ENCODE measurements at regions not wholly inside any gene's neighbourhood (a gene's known extent, or its start where the extent isn't known, plus 50 kb on each side); places are given as distances from the start of the nearest gene placed in this dataset.

DNA sequence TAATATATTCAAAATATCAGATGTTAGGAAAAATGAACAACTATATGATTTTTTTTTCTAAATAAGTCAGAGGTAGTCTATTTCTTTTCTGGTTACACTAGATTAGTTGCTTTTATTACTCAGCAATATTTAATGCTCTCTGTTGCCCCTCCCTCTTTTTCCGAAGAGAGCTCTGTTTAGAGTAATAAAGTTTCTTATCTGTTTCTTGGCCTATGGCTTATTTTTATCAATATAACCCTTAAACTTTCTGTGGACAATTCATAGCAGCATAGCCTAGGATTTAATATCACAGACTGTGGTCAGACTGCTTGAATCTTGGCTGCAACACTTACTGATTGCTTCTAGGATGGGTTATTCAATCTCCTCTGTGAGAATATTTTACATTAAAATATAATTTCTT lies 2315.4 kb upstream of the AGA start:
- BruUV-seq (replicated peaks) = no TSS peak
- H3K27me3 ChIP-seq (replicated peaks; ENCODE audit: insufficient read depth, low read depth, low read length, poor library complexity) = no peaks in the 10 kb centered on the region
- CTCF ChIA-PET = no interaction called here
- POLR2A ChIA-PET (ENCODE audit: low non-redundant PET) = no interaction called here
- intact Hi-C loops (cut with micrococcal nuclease; ENCODE audit: unreplicated experiment) = no loop called here
- H3K36me3 ChIP-seq (ENCODE audit: insufficient read depth, low read length, poor library complexity, severe bottlenecking) = no peaks in the 10 kb centered on the region
- no peak overlapping the region for H3K4me3 ChIP-seq (ENCODE audit: low read depth, low read length, poor library complexity, severe bottlenecking)
- no peak for DNase-seq (ENCODE audit: low spot score)
- no peaks in the 10 kb centered on the region for H3K9me3 ChIP-seq (ENCODE audit: low read depth, low read length, poor library complexity, severe bottlenecking)
- TF ChIP-seq, protein P1, sequence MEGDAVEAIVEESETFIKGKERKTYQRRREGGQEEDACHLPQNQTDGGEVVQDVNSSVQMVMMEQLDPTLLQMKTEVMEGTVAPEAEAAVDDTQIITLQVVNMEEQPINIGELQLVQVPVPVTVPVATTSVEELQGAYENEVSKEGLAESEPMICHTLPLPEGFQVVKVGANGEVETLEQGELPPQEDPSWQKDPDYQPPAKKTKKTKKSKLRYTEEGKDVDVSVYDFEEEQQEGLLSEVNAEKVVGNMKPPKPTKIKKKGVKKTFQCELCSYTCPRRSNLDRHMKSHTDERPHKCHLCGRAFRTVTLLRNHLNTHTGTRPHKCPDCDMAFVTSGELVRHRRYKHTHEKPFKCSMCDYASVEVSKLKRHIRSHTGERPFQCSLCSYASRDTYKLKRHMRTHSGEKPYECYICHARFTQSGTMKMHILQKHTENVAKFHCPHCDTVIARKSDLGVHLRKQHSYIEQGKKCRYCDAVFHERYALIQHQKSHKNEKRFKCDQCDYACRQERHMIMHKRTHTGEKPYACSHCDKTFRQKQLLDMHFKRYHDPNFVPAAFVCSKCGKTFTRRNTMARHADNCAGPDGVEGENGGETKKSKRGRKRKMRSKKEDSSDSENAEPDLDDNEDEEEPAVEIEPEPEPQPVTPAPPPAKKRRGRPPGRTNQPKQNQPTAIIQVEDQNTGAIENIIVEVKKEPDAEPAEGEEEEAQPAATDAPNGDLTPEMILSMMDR (conservative IDR thresholded peaks at IDR 0.05; ENCODE audit: low read depth, low read length) = no peak
- TF ChIP-seq EZH2 (IDR thresholded peaks at IDR 0.05; ENCODE audit: borderline replicate concordance, low read depth, low read length, poor library complexity, severe bottlenecking) = no peak
- no peak overlapping the region for H3K27ac ChIP-seq (ENCODE audit: low read depth, low read length, poor library complexity, severe bottlenecking)
- no peaks in the 10 kb centered on the region for H3K4me1 ChIP-seq (ENCODE audit: insufficient read depth, low read length, poor library complexity, severe bottlenecking)

- Histone ChIP-seq H3K27me3 (replicated peaks; ENCODE audit: insufficient read depth, low read depth, low read length, poor library complexity) (no peaks in the 10 kb centered on the region), H3K4me1 (ENCODE audit: insufficient read depth, low read length, poor library complexity, severe bottlenecking) (no peaks in the 10 kb centered on the region), H3K36me3 (ENCODE audit: insufficient read depth, low read length, poor library complexity, severe bottlenecking) (no peaks in the 10 kb centered on the region), H3K27ac (ENCODE audit: low read depth, low read length, poor library complexity, severe bottlenecking) (no peak overlapping the region), H3K9me3 (ENCODE audit: low read depth, low read length, poor library complexity, severe bottlenecking) (peaks cover 1% of the 10 kb centered on the region), H3K4me3 (ENCODE audit: low read depth, low read length, poor library complexity, severe bottlenecking) (no peak overlapping the region)
- CTCF ChIA-PET = no interaction called here
- TF ChIP-seq EZH2 (IDR thresholded peaks at IDR 0.05; ENCODE audit: borderline replicate concordance, low read depth, low read length, poor library complexity, severe bottlenecking) = no peak
- TF ChIP-seq, protein P1 (conservative IDR thresholded peaks at IDR 0.05; ENCODE audit: low read depth, low read length) = no peak
- no peak for DNase-seq (ENCODE audit: low spot score)
- intact Hi-C loops (cut with micrococcal nuclease; ENCODE audit: unreplicated experiment) = no loop called here
- BruUV-seq (replicated peaks) = no TSS peak
- POLR2A ChIA-PET (ENCODE audit: low non-redundant PET) = no interaction called here
These were observed 2320.6 kb upstream of the AGA start for GRCh38 chr4:179762840-179763239.

GRCh38 chr4:179766938-179767337 lies 2324.7 kb upstream of the AGA start:
- BruUV-seq (replicated peaks) = no TSS peak
- peaks cover 3% of the 10 kb centered on the region for H3K9me3 ChIP-seq (ENCODE audit: low read depth, low read length, poor library complexity, severe bottlenecking)
- CTCF ChIA-PET = no interaction called here
- no peaks in the 10 kb centered on the region for H3K27me3 ChIP-seq (replicated peaks; ENCODE audit: insufficient read depth, low read depth, low read length, poor library complexity)
- intact Hi-C loops (cut with micrococcal nuclease; ENCODE audit: unreplicated experiment) = no loop called here
- no peaks in the 10 kb centered on the region for H3K36me3 ChIP-seq (ENCODE audit: insufficient read depth, low read length, poor library complexity, severe bottlenecking)
- POLR2A ChIA-PET (ENCODE audit: low non-redundant PET) = no interaction called here
- TF ChIP-seq, protein P1 (conservative IDR thresholded peaks at IDR 0.05; ENCODE audit: low read depth, low read length) = no peak
- TF ChIP-seq EZH2 (IDR thresholded peaks at IDR 0.05; ENCODE audit: borderline replicate concordance, low read depth, low read length, poor library complexity, severe bottlenecking) = no peak
- peak; percentile 12 for DNase-seq (ENCODE audit: low spot score)
- no peaks in the 10 kb centered on the region for H3K4me1 ChIP-seq (ENCODE audit: insufficient read depth, low read length, poor library complexity, severe bottlenecking)
- H3K4me3 ChIP-seq (ENCODE audit: low read depth, low read length, poor library complexity, severe bottlenecking) = no peak overlapping the region
- no peak overlapping the region for H3K27ac ChIP-seq (ENCODE audit: low read depth, low read length, poor library complexity, severe bottlenecking)
